Fibroblast of the aortic adventitia (primary cell): ENCODE measurements at regions not wholly inside any gene's neighbourhood (a gene's known extent, or its start where the extent isn't known, plus 50 kb on each side); places are given as distances from the start of the nearest gene placed in this dataset.

Experiments used
- DNase-seq: peaks from one replicate; pipeline ENCODE4 v3.0.0-alpha.2; 2010; ENCODE audit warnings: low read depth
- H3K4me3 ChIP-seq: 2 replicates; pipeline ENCODE4 v1.5.1; 2011; ENCODE audit warnings: low read depth, mild to moderate bottlenecking, control low read depth, low read length, moderate library complexity
- TF ChIP-seq, protein P1 (sequence below): IDR thresholded peaks from 2 replicates; pipeline ENCODE4 v1.5.1; 2011; ENCODE audit warnings: mild to moderate bottlenecking, low read length, control low read depth, inconsistent platforms; ENCODE audit not compliant: insufficient read depth

DNA sequence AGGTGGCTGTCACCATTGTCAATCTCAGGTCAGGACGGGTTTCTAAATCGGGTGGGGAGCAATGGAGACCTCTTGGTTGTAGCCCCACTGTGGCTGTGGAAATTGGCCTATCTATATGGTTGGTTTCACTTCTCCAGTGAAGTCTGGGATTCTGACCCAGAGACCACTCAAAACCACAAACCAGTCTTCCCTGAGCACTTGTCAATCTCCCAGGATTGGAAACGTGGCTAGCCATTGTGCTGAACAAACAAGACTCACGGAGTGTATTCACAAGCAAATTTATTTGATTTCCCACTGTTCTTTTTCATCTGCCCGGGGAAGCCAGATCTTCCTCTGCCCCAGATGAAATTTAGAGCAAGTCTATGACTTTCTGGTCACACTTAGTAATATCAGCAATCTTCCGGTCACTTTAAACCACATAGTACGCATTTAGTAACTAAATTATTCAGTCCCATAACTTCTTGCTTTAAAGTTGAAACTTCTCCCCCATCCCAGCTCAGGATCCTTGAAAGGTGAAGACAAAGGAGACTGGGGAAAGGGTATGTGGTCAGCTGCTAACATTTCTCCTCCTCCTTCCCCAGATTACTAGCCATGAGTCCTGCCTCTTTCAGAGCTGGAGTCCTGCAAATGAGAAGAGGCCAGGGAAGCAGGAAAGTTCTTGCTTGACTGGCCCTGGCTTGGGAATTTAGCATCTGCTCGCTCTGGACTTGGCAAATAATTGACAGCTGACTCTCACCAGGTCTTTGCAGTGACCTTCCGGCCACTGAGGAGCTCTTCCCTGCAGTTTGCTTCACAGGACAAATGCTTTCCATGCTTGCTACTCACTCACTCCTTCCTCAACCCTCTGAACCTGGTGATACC, 123.2 kb upstream of the MAX start:
- H3K4me3 ChIP-seq: no peak overlapping the region
- no peak for DNase-seq
- TF ChIP-seq, protein P1, sequence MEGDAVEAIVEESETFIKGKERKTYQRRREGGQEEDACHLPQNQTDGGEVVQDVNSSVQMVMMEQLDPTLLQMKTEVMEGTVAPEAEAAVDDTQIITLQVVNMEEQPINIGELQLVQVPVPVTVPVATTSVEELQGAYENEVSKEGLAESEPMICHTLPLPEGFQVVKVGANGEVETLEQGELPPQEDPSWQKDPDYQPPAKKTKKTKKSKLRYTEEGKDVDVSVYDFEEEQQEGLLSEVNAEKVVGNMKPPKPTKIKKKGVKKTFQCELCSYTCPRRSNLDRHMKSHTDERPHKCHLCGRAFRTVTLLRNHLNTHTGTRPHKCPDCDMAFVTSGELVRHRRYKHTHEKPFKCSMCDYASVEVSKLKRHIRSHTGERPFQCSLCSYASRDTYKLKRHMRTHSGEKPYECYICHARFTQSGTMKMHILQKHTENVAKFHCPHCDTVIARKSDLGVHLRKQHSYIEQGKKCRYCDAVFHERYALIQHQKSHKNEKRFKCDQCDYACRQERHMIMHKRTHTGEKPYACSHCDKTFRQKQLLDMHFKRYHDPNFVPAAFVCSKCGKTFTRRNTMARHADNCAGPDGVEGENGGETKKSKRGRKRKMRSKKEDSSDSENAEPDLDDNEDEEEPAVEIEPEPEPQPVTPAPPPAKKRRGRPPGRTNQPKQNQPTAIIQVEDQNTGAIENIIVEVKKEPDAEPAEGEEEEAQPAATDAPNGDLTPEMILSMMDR: no peak

GRCh38 chr14:65226824-65227604, 124.7 kb upstream of the MAX start:
- H3K4me3 ChIP-seq: no peak overlapping the region
- TF ChIP-seq, protein P1: no peak
- DNase-seq: peak; percentile 81

DNA sequence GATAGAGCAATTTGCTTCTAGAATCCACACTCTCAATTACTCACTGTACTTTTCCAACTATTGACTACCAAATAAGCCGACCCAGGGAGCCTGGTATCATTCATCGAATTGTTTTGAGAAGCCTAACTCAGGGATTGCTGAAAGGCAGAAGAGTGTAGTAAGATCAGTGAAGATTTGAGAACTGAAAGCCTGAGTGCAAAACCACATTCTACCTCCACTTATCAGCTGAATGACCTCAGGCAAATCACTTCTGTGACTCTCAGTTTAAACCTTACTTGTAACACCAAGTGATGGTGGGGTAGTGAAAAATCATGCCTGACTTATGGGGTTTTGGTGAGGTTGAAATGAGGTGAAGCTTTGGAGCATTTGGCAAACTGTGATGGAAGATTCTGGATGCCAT, 126.1 kb upstream of the MAX start:
- H3K4me3 ChIP-seq: no peak overlapping the region
- TF ChIP-seq, protein P1: no peak
- DNase-seq: no peak

- peak; percentile 54 for DNase-seq
- H3K4me3 ChIP-seq: peak overlapping the region; percentile 35
- TF ChIP-seq, protein P1: peak; percentile 1
Measured at GRCh38 chr14:65228956-65229747, 126.8 kb upstream of the MAX start.

DNA sequence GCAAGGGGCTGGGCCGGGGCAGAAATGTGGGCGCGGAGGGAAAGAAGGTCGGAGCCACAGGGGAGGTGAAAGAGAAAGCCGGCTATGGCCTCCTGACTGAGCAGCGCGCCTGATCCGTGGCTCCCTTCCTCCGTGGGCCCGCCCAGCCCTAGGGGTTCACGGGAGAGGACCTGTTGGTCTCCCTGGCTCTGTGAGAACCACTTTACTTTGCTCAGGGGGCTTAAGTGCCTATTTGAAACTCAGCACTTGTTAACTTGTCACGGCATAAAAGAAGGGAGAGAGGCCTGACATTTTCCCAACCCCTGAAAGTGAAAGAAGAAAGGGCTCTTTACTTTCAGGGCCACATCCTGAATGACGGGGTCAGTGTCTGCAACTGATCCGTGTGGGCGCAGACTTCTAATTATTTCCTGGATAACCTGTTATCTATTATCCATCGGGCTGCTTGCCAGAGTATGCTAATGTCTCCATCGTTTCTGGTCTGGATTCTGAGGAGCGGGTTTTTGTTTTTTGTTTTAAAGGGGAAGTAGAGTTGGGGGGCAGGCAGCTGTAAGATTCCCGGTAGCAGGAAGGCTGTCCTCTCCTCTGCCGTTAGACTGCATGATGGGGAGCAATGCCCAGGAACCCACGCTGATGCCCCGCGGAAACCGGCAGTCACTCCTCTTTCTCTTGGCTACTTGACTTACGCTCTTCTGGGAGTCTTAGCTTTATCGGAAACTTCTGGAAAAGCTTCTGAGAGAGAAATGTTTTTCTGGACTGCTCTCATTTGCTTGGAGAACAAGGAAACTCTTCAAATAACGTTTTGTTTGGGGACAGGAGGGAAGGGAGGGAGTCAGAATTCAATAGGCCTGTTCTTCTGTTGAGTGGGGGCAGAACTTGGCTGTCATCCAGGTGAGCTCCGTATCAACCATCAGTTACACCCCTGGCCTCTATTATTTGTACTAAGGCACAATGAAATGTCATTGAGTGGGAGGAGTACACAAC, 127.7 kb upstream of the MAX start:
- DNase-seq: peak; percentile 85
- TF ChIP-seq, protein P1: no peak
- H3K4me3 ChIP-seq: peak overlapping the region; percentile 35
